AML-193 (cell line): ENCODE measurements at regions not wholly inside any gene's neighbourhood (a gene's known extent, or its start where the extent isn't known, plus 50 kb on each side); places are given as distances from the start of the nearest gene placed in this dataset.

Source experiments
- DNase-seq, 2 experiments: peaks; one replicate each; lab custom pipeline; 2025; lab: John Stamatoyannopoulos, UW

DNA sequence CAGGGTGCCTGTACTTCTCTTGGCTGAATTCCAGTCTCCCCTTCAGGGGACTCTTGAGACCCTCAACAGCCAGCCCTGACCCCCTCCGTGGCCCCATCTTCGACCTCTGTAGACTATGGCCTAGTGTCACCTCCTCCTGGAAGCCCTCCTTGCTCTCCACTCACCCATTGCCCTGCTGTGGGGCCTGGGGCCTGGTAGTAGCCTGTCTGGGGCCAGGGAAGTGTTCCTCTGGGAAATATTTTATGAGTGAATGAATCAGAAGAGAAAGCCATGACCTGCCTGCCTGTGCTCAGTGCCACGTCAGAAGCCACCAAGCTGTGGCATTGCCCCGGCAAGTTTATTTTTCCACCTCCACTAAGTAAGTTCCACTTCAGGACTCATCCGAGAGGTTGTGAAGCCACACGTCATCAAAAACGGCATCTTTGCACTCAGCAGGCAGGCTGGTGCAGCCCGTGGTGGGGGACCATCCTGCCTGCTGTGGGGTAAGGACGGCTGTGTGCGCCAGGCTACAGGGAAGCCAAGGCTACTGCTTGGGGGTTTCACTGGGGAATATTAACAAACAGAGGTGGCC is 59.6 kb upstream of the PPARA start:
- DNase-seq: no peak

DNA sequence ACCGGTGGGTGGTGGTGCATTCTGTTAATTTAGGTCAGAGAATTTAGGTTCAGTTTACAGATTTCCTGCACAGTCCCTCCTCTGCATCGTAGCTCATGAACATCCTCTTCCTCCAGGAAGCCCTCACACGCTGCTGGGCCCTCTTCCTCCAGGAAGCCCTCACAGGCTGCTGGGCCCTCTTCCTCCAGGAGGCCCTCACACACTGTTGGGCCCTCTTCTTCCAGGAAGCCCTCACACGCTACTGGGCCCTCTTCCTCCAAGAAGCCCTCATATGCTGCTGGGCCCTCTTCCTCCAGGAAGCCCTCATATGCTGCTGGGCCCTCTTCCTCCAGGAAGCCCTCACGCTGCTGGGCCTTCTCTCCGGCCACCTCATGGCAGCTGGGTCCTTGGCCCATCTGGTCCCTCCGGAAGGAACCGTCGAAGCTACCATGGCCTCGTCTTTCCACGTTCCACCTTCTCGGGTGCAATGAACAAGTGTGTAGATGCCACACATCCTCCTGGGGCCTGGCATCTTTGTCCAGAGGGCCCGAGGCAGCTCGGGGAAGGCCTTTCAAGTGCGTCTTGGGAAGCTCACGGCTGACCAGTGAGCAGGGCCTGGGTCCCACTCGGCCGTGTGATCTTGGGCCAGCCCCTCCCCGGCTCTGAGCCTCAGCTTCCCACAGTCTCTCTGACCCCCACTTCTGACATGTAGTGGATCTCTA is 58.9 kb upstream of the PPARA start:
- no peak for DNase-seq

DNA sequence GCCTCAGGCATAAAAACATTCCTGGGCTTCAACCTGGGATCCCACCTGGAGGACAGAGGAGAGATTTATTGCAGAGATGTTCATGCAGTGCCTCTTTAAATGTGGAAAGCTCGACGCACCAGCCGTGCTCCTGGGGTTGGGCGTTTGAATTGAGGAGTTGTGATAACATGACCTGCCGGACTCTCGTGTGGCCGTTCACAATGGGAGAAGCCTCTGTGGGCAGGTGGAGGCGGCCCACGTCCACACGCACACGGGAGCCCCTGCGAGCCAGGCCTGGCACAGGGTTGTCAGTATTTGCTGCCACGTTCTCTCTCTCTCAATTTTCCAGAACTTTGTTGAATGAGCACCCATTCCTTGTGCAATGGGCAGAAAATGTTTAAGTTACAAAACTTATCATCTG is 58.3 kb upstream of the PPARA start:
- no peak for DNase-seq

DNA sequence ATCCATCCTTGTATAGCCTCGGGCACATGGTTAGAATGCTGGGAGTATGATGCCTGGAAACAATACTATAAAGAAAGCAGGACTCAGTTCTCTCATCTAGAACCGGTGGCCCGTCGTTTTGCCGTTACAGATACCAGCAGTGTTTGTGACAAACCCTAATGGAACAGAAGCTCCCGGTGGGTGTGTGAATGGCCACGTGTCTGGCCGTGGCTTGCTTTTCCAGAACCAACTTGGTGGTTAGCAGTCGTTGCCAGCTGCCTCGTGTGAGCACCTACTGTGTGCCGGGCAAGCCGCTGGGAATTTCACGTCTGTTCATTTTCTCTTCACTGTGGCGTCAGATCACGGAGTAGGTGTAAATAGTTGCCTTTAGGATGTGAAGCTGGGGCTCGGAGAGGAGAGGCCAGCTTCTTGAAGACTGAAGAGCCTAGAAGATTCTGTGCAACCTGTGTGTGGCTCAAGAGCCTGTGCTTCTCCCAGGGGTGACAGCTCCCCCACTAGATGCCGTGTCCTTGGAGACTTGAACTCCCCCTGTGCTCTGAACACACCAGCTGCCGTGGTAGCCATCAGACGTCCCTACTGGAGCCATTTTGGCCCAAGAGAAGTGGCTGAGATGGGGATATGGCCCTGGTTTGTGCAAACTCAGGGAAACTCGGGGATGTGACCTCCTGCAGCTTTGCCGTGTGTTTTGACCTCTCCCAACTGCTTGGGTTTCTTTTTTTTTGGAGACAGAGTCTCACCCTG is 57.5 kb upstream of the PPARA start:
- no peak for DNase-seq

DNA sequence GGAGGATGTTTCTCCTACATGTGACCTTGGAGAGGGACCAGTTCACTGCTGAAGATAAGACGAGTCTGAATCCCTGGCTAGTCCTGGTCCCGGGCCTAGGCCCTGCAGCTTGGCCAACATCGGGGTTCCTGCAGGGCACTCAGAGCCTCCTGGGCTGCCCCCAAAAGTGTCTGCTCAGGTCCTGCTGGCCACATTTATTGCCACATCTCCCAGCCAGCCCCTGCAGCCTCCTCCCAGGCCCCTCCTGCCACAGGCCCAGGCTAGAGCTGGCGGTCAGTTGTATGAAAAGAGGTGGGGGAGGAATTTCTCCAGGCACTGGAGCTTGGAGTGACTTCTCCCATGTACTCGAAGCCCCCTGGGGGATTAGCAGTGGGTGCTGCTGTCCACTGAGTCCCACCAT is 56.5 kb upstream of the PPARA start:
- DNase-seq: no peak

DNA sequence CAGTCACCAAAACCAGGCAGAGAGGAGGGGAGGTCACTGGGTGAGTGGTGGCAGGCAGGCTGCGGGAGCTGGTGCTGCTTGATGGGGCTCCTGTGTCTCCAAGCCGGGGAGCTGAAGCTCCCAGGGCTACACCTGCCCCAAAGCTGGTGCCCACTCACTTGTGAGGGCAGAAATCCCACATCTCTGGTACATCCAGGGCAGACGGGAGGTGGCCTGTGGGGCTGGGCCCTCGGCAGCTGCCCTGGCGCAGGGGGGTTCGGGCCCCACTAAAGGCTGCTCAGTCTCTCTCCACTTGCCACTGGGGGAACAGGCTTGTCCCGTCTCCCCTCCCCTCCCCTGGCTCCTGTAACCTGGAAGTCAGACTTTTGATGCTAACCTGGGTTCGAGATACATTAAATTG is 55.6 kb upstream of the PPARA start:
- no peak for DNase-seq

DNA sequence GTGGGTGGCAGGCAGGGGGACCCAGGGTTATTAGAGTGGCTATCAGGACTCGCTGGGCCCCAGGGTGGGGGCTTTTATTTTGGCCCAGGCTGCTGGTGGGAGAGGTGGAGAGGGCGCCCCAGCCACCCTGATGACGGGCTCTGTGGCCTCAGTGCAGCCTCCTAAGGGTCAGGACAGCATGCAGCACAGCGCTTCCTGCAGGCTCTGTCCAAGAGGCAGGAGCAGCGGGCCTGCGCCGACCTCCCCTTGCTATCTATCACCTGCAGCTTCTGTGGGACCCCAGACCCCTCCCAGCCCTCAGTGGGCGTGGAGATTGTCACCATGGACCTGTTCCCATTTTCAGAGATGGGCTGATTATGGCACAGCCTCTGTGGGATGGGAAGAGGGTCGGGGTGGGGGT is 54.3 kb upstream of the PPARA start:
- no peak for DNase-seq

DNA sequence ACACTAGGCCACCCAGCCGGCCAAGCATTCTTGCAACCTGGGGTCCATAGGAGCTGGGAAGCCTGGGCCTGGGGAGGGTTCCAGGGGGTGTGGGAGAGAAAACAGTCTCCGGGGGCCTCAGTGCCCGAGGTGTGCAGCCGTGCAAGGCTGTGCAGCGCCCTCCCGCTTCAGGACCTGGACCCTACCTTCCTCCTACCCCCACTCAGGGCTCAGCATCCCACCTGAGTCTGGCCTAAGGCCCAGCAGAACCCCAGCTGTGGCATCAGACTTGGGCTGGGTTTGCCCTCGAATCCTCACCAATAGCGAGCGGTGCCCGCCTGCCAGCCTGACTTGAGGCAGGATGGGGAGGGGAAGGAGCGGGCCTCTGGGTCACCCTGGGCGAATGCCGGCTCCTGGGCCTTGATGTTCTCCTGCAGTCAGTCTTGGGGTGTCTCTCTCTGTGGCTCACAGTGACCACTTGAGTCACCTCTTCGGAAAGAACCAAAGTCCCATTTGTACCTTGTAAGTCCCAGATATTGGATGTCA is 53.6 kb upstream of the PPARA start:
- DNase-seq: no peak

DNA sequence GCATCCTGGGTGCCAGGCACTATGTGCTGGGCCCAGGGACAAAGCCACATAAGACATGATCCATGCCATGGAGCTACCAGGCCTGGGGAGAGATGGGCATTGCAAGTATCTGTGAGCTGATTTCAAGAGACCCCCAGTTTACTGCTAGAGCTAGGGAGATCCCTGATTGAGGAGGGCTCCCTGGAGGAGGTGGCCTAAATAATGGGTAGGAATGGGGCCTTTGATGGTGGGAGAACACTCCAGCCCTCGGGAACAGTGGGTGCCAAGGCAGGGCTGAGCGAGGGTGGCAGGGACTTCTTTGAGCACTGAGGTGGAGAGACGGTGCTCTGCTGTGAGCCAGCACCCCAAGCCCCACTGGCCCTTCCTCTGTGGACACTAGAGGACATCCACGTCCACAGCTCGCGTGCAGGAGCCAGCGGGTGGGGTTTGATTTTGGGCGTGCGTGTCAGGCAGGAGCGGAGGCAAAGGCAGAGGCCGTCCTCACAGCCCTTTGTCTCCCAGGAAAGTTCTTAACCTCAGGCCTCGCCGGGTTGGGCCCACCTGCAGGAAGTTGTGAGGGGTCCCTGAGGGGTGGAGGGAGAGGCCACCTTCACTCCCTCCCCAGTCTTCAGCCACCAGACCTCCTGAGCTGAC is 52.9 kb upstream of the PPARA start:
- no peak for DNase-seq

DNA sequence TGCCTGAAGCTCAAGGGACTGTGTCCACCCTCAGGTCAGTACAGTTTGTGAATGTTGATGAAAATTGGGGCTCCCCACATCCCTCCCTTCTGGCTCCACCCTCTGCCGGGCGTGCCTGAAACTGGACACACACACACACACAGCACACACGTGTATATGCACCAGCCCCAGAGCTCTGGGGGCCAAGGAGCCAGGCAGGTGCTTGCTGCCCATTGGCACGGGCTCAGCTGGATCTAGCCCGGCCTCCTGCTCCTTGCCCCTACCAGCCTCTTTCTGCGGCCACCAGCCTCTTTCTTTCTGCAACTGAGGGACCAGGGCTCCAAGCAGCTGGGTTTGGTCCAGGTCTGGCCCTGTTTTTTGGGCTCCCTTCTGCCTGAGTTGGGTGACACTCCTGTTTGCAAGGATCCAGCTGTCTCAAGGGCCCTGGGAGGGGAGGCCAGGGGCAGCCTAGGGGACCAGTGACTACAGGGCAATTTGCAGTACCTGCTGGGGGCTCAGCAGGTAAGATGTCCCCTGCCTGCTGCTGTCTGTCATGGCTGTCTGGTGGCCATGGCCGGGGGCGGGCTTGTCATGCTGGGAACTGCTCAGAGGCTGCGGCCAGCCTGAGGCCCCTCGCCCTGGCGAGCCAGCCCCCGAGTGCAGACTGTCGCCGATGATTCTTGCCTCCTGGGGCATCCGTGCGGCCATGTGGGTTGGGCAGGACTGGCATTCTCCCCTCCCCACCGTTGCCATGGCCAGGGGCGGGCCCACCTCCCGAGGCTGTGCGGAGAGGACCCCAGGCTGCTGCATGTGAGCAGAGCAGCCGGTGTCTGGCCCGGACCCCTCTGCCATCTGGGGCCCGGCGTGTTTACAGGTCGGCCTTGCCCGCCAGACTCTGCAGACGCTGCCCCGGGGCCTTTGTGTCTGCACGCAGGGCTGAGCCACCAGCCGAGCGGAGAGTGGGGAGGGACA is 51.5 kb upstream of the PPARA start:
- DNase-seq: no peak

DNA sequence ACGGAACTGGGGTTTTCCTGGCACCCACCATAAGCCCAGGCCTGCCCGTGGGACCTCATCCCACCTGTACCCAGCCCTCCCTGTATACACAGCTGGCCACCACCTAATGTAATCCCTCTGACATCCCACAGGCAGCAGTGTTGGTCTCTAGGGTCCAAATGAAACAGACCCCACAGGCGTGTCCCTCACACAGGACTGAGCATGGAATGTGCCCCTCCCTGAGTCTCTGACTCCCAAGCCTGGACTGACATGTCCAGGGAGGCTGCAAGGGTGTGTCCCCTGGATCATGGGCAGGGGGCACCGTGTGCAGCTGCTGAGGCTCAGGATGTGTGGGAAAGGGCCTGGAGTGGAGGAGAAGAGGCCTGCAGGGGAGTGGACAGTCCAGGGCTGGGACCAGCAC is 50.6 kb upstream of the PPARA start:
- no peak for DNase-seq

DNA sequence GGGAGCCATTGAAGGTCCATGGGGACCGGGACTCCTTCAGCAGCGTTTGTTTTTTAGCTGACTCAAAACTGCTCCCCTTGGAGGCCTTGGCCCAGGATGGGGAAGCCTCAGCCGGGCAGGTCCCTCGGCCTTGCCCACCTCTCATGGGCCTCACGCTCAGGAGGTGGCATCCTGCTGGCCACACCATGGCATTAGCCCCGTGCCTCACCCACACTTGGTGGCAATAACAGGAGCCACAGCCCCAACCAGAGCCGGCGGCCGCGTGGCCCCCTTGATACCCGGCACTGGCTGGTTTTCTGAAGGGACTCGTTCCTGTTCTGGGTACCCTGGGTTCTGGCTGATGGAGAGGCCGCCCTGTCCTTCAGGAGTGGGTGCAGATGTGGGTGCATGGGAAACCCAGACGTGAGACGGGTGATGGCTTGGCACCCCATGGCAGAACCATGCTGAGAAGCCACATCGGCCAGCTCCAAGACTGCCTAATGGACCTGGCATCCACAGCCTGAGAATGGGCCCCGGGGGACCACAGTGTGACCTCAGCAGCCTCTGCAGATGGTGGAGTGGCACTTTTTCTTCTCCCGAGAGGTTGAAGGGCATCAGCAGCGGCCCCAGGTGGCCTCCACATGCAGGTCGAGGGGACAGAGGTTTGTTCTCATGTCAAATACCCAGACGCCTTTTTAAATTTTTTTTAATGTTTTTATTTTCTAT is 49.8 kb upstream of the PPARA start:
- no peak for DNase-seq
